GM23338 (cell line): ENCODE measurements at regions not wholly inside any gene's neighbourhood (a gene's known extent, or its start where the extent isn't known, plus 50 kb on each side); places are given as distances from the start of the nearest gene placed in this dataset.
A peak's percentile ranks its signal among the peaks of the same experiment; 100 is the strongest.

Experiments used
- ATAC-seq: fragments of 200-7000 bp; cut with Tn5 transposase; 3 replicates; pipeline ENCODE4 v1.9.1; 2020
- DNase-seq: peaks from one replicate; pipeline ENCODE4 v3.0.0-alpha.2; 2015; ENCODE audit warnings: low spot score
- H2AFZ ChIP-seq: fragments of 200-600 bp; sonication (generic); 2 replicates; pipeline ENCODE4 v1.8.0; 2016; ENCODE audit warnings: antibody characterized with exemption, mild to moderate bottlenecking, moderate library complexity
- H3F3A ChIP-seq: fragments of 200-600 bp; sonication (generic); replicated peaks from 2 replicates; pipeline ENCODE4 v1.8.0; 2017; ENCODE audit warnings: antibody characterized with exemption, mixed run types, low read depth
- H3K27ac ChIP-seq: fragments of 200-600 bp; sonication (generic); 2 replicates; pipeline ENCODE4 v1.6.1; 2016; ENCODE audit warnings: low read depth
- H3K27me3 ChIP-seq: fragments of 200-600 bp; sonication (generic); 2 replicates; pipeline ENCODE4 v1.8.0; 2016; ENCODE audit warnings: mild to moderate bottlenecking, mixed run types, moderate library complexity; ENCODE audit not compliant: insufficient read depth
- H3K36me3 ChIP-seq: fragments of 200-600 bp; sonication (generic); 2 replicates; pipeline ENCODE4 v1.8.0; 2016; ENCODE audit warnings: mild to moderate bottlenecking; ENCODE audit not compliant: insufficient read depth
- H3K4me1 ChIP-seq: fragments of 200-600 bp; sonication (generic); 2 replicates; pipeline ENCODE4 v1.8.0; 2016; ENCODE audit warnings: mild to moderate bottlenecking, moderate library complexity; ENCODE audit not compliant: insufficient read depth
- H3K4me2 ChIP-seq: fragments of 200-600 bp; sonication (generic); 2 replicates; pipeline ENCODE4 v1.7.1; 2017; ENCODE audit warnings: mixed run types
- H3K4me3 ChIP-seq: fragments of 200-600 bp; sonication (generic); 2 replicates; pipeline ENCODE4 v1.6.1; 2016; ENCODE audit warnings: mixed run types
- H3K79me2 ChIP-seq: fragments of 200-600 bp; sonication (generic); replicated peaks from 2 replicates; pipeline ENCODE4 v1.8.0; 2017; ENCODE audit warnings: mild to moderate bottlenecking; ENCODE audit not compliant: insufficient read depth
- H3K9me2 ChIP-seq: fragments of 200-600 bp; sonication (generic); 2 replicates; pipeline ENCODE4 v1.8.0; 2017; ENCODE audit not compliant: insufficient read depth
- H4K20me1 ChIP-seq: fragments of 200-600 bp; sonication (generic); replicated peaks from 2 replicates; pipeline ENCODE4 v1.8.0; 2017; ENCODE audit warnings: mild to moderate bottlenecking; ENCODE audit not compliant: insufficient read depth
- H3K27ac Mint-ChIP-seq: 2 replicates; pipeline ENCODE4 v1.8.0; 2020; ENCODE audit warnings: inconsistent platforms, mild to moderate bottlenecking, moderate library complexity, mixed read lengths
- H3K27me3 Mint-ChIP-seq: 3 replicates; pipeline ENCODE4 v1.8.0; 2022; ENCODE audit warnings: low read depth, mild to moderate bottlenecking, moderate library complexity, mixed read lengths, inconsistent platforms; ENCODE audit not compliant: insufficient read depth, poor library complexity
- H3K36me3 Mint-ChIP-seq: 3 replicates; pipeline ENCODE4 v1.8.0; 2021; ENCODE audit warnings: low read depth, mild to moderate bottlenecking, inconsistent platforms, moderate library complexity, mixed read lengths
- H3K4me1 Mint-ChIP-seq: 3 replicates; pipeline ENCODE4 v1.8.0; 2020; ENCODE audit warnings: mild to moderate bottlenecking, inconsistent platforms, mixed read lengths
- H3K4me3 Mint-ChIP-seq: 3 replicates; pipeline ENCODE4 v1.8.0; 2021; ENCODE audit warnings: moderate library complexity, mild to moderate bottlenecking, inconsistent platforms, mixed read lengths
- H3K9me3 Mint-ChIP-seq: 3 replicates; pipeline ENCODE4 v1.8.0; 2020; ENCODE audit warnings: moderate library complexity, mild to moderate bottlenecking, inconsistent platforms, mixed read lengths
- CREB1 ChIP-seq: fragments of 250-450 bp; sonication (Bioruptor Pico); IDR thresholded peaks from 2 replicates; pipeline ENCODE4 v1.5.0; 2020; ENCODE audit warnings: low read depth, mild to moderate bottlenecking, moderate library complexity
- CTCF ChIP-seq, 2 experiments: fragments of 200-600 bp in 1 of 2; sonication (generic) in 1 of 2; conservative IDR thresholded peaks; 2 replicates each; pipeline versions ENCODE4 v1.5.1 to v1.6.1; 2016 to 2017; ENCODE audit warnings: antibody characterized with exemption in 2 of 2, low read depth in 2 of 2, mild to moderate bottlenecking in 2 of 2, moderate library complexity in 1 of 2
- EZH2phosphoT487 ChIP-seq: fragments of 200-600 bp; sonication (generic); IDR thresholded peaks from one replicate; pipeline ENCODE4 v1.8.1; 2018; ENCODE audit warnings: antibody characterized with exemption; ENCODE audit not compliant: unreplicated experiment
- NANOG ChIP-seq: IDR thresholded peaks from 2 replicates; pipeline ENCODE4 v1.6.1; 2016; ENCODE audit warnings: antibody characterized with exemption, borderline replicate concordance
- REST ChIP-seq: IDR thresholded peaks from one replicate; pipeline ENCODE4 v1.6.1; 2018; ENCODE audit warnings: antibody characterized with exemption; ENCODE audit not compliant: unreplicated experiment
- ZNF462 ChIP-seq: fragments of 250-450 bp; sonication (Bioruptor Pico); IDR thresholded peaks from 2 replicates; pipeline ENCODE4 v1.5.0; 2020; ENCODE audit warnings: mild to moderate bottlenecking, moderate library complexity

- TF ChIP-seq REST (no peak), NANOG (no peak), CREB1 (no peak), CTCF (conservative IDR thresholded peaks at IDR 0.05; ENCODE audit: low read depth in 2 of 2) (no peak), EZH2phosphoT487 (no peak)
These were observed 360.4 kb upstream of the NR5A2 start (continued) for GRCh38 chr1:199667089-199667488.

- H3K27ac ChIP-seq = no peak overlapping the region
- no peaks in the 10 kb centered on the region for H3K36me3 Mint-ChIP-seq
- H3K27me3 Mint-ChIP-seq = no peaks in the 10 kb centered on the region
- no peaks in the 10 kb centered on the region for H3K4me1 Mint-ChIP-seq
- H4K20me1 ChIP-seq = no peaks in the 10 kb centered on the region
- H2AFZ ChIP-seq = 0 out of 2 replicates have a peak overlapping the region, but pooled peaks have one; percentile 52
- H3K4me1 ChIP-seq = no peaks in the 10 kb centered on the region
- H3K9me3 Mint-ChIP-seq = no peaks in the 10 kb centered on the region
- H3K9me2 ChIP-seq = no peaks in the 10 kb centered on the region
- H3K27ac Mint-ChIP-seq = no peak overlapping the region
- H3K4me2 ChIP-seq = no peak overlapping the region
- DNase-seq (no peak), ATAC-seq (no peak)
- H3K79me2 ChIP-seq = no peaks in the 10 kb centered on the region
- H3K4me3 ChIP-seq = no peak overlapping the region
- TF ChIP-seq EZH2phosphoT487 (no peak), ZNF462 (CRISPR knock-in tag) (no peak)
- H3K36me3 ChIP-seq = no peaks in the 10 kb centered on the region
- no peaks in the 10 kb centered on the region for H3F3A ChIP-seq
- no peaks in the 10 kb centered on the region for H3K27me3 ChIP-seq
- H3K4me3 Mint-ChIP-seq = no peak overlapping the region
These were observed 357.6 kb upstream of the NR5A2 start for GRCh38 chr1:199669916-199670315.
